Karpas-422 (cell line): ENCODE measurements at regions not wholly inside any gene's neighbourhood (a gene's known extent, or its start where the extent isn't known, plus 50 kb on each side); places are given as distances from the start of the nearest gene placed in this dataset.

Source experiments
- DNase-seq: peaks from one replicate; pipeline ENCODE4 v3.0.0-alpha.2; 2015
- H2AFZ ChIP-seq: fragments of 200-600 bp; sonication (generic); 2 replicates; pipeline ENCODE4 v1.6.1; 2014; ENCODE audit warnings: antibody characterized with exemption, low read length, mixed read lengths
- H3K27ac ChIP-seq: fragments of 200-600 bp; sonication (generic); 2 replicates; pipeline ENCODE4 v1.5.1; 2014; ENCODE audit warnings: mild to moderate bottlenecking, low read length, moderate library complexity
- H3K27me3 ChIP-seq: fragments of 200-600 bp; sonication (generic); 2 replicates; pipeline ENCODE4 v1.6.1; 2014; ENCODE audit warnings: low read length, mixed read lengths
- H3K36me3 ChIP-seq: fragments of 200-600 bp; sonication (generic); 2 replicates; pipeline ENCODE4 v1.6.1; 2014; ENCODE audit warnings: low read length, mixed read lengths; ENCODE audit not compliant: insufficient read depth
- H3K4me1 ChIP-seq: fragments of 200-600 bp; sonication (generic); 2 replicates; pipeline ENCODE4 v1.6.1; 2014; ENCODE audit warnings: mild to moderate bottlenecking, low read length, mixed read lengths
- H3K4me2 ChIP-seq: fragments of 200-600 bp; sonication (generic); 2 replicates; pipeline ENCODE4 v1.6.1; 2014; ENCODE audit warnings: low read length, low read depth, mild to moderate bottlenecking; ENCODE audit not compliant: poor library complexity, severe bottlenecking
- H3K4me3 ChIP-seq: fragments of 200-600 bp; sonication (generic); 2 replicates; pipeline ENCODE4 v1.5.1; 2014; ENCODE audit warnings: mild to moderate bottlenecking, antibody characterized with exemption, low read length, mixed read lengths
- H3K79me2 ChIP-seq: fragments of 200-600 bp; sonication (generic); 2 replicates; pipeline ENCODE4 v1.6.1; 2014; ENCODE audit warnings: mild to moderate bottlenecking, low read length, mixed read lengths
- H3K9ac ChIP-seq: fragments of 200-600 bp; sonication (generic); 2 replicates; pipeline ENCODE4 v1.6.0; 2014; ENCODE audit warnings: low read length
- H3K9me2 ChIP-seq: fragments of 200-600 bp; sonication (generic), shearing (Covaris generic); replicated peaks from 2 replicates; pipeline ENCODE4 v1.6.0; 2014; ENCODE audit warnings: mild to moderate bottlenecking, low read length, moderate library complexity; ENCODE audit not compliant: insufficient read depth
- H3K9me3 ChIP-seq: fragments of 300-700, 200-600 bp; sonication (generic); 2 replicates; pipeline ENCODE4 v1.6.1; 2014; ENCODE audit warnings: low read length, mixed read lengths
- H4K20me1 ChIP-seq: fragments of 200-600 bp; sonication (generic); 2 replicates; pipeline ENCODE4 v1.6.1; 2014; ENCODE audit warnings: mild to moderate bottlenecking, antibody characterized with exemption, low read length, low read depth; ENCODE audit not compliant: insufficient read depth

DNA sequence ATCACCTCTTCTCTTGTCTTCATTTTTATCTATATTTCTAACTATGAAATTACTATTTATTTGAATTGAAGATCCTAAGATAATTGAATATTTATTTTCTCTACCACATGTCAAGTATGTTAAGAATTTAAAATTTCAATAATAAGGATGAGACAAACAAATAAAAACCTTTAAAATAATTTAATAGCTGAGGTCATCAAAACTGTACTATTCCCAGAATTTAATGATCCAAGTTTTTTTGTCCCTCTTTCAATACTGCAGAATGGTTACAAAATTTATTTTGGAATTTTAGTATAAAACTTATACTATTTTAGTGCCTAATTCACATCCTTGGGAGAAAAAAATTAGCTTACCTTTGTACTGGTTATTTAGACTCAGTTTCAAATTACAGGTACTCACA lies 774.9 kb downstream of the ROBO2 start:
- no peaks in the 10 kb centered on the region for H3K27me3 ChIP-seq
- no peak overlapping the region for H2AFZ ChIP-seq
- no peak overlapping the region for H3K4me3 ChIP-seq
- no peak overlapping the region for H3K9ac ChIP-seq
- no peaks in the 10 kb centered on the region for H3K9me2 ChIP-seq
- no peaks in the 10 kb centered on the region for H3K9me3 ChIP-seq
- no peak overlapping the region for H3K4me2 ChIP-seq
- H3K79me2 ChIP-seq, result no peaks in the 10 kb centered on the region
- H4K20me1 ChIP-seq, result no peaks in the 10 kb centered on the region
- no peak for DNase-seq
- peak overlapping the region; percentile 46; the same call in 1 of the 2 replicates for H3K27ac ChIP-seq
- no peaks in the 10 kb centered on the region for H3K36me3 ChIP-seq
- peaks cover 39% of the 10 kb centered on the region for H3K4me1 ChIP-seq

DNA sequence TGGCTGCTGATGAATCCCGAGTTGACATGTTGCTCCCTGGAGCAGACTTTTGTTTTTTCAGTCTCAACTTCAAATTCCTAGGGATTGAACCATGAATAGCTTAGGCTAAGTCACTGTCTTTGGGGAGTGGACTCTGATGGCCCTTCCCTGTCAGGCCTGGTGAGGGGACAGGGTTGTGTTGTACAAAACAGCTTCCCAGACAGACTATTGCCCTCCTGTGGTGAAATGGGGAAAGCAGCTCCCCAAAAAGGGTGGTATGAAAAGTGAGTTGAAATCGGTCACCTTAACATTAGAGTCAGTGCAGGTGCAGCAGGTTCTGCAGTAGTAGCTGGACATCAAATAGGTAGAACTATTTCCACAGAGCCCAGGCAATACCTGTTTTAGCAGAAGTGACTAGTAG lies 775.6 kb downstream of the ROBO2 start:
- peak overlapping the region; percentile 16; the same call in 1 of the 2 replicates for H3K27ac ChIP-seq
- H3K4me3 ChIP-seq, result no peak overlapping the region
- no peaks in the 10 kb centered on the region for H3K27me3 ChIP-seq
- H3K9me2 ChIP-seq, result no peaks in the 10 kb centered on the region
- no peaks in the 10 kb centered on the region for H3K36me3 ChIP-seq
- no peaks in the 10 kb centered on the region for H4K20me1 ChIP-seq
- H3K4me1 ChIP-seq, result peaks cover 39% of the 10 kb centered on the region
- no peak overlapping the region for H3K9ac ChIP-seq
- no peak overlapping the region for H2AFZ ChIP-seq
- H3K4me2 ChIP-seq, result no peak overlapping the region
- H3K79me2 ChIP-seq, result no peaks in the 10 kb centered on the region
- H3K9me3 ChIP-seq, result no peaks in the 10 kb centered on the region
- DNase-seq, result peak; percentile 88

DNA sequence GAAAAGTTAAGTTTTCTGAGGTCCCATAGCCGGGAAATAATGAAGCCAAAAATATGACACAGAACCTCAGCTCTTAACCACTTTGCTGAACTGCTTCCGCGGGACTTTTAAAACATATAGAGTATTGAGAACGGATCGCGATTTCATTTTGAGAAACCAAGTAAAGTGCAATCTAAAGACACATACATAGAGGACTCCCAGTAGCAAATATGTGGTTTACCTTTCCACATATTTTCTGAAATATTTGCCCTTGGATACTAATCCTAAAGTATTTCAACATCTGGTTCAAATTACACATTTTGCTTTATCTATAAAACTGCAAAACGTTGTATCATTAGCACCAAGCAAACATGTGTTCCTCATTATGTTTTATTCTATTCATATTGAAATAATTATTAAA lies 776.5 kb downstream of the ROBO2 start:
- Histone ChIP-seq H3K27ac (no peak overlapping the region), H3K27me3 (no peaks in the 10 kb centered on the region), H3K79me2 (no peaks in the 10 kb centered on the region), H3K9ac (no peak overlapping the region), H3K4me2 (no peak overlapping the region), H3K9me2 (no peaks in the 10 kb centered on the region), H3K36me3 (no peaks in the 10 kb centered on the region), H3K9me3 (no peaks in the 10 kb centered on the region), H2AFZ (no peak overlapping the region), H3K4me1 (peaks cover 39% of the 10 kb centered on the region), H3K4me3 (no peak overlapping the region), H4K20me1 (no peaks in the 10 kb centered on the region)
- no peak for DNase-seq

DNA sequence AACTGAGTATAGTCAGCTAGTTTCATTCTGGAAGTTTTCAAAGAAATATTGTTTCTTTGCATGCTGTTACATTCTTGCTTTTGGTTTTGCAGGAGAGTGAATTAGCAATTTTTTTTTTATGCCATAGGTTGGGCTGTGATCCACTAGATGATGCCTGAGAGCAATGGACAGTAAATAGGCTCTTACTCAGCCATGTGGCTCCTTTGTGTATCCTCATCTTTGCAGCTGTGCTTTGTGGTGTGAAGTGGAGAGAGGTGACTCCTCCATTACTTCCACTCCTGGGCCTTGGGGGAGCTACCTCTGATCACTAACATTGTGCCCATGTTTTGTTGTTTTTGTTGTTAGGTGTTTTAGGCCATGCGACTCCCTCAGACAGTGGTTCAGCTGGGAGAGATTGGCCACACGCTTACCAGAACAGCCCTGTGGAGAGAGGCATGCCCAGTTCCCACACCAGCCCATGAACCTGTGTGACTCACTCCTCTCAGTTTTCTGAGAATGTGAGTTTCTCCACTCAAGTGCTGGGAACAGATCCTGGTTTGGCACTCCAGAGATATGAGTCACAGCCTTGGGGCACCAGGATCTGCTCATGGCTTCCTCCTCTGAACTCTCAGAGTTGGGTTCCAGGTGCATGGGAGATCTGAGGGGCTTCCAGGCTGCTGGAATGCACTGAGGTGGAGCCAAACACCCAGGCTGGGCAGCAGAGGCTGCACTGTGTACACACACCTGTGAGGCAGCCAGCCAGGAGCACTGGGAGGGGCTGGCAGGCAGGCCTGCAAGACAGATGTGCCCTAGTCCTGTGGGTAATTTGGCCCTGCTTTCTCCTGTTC lies 785.3 kb downstream of the ROBO2 start:
- H3K27ac ChIP-seq, result peak overlapping the region; percentile 16; the same call in 1 of the 2 replicates
- H3K36me3 ChIP-seq, result peaks cover 5% of the 10 kb centered on the region; the same call in 1 of the 2 replicates
- H3K9me3 ChIP-seq, result no peaks in the 10 kb centered on the region
- H3K9me2 ChIP-seq, result no peaks in the 10 kb centered on the region
- no peaks in the 10 kb centered on the region for H4K20me1 ChIP-seq
- DNase-seq, result no peak
- no peaks in the 10 kb centered on the region for H3K79me2 ChIP-seq
- H3K4me2 ChIP-seq, result no peak overlapping the region
- H3K27me3 ChIP-seq, result no peaks in the 10 kb centered on the region
- peak overlapping the region; percentile 16; the same call in 1 of the 2 replicates for H2AFZ ChIP-seq
- H3K9ac ChIP-seq, result peak overlapping the region; percentile 6; the same call in 1 of the 2 replicates
- no peak overlapping the region for H3K4me3 ChIP-seq
- peaks cover 51% of the 10 kb centered on the region for H3K4me1 ChIP-seq

DNA sequence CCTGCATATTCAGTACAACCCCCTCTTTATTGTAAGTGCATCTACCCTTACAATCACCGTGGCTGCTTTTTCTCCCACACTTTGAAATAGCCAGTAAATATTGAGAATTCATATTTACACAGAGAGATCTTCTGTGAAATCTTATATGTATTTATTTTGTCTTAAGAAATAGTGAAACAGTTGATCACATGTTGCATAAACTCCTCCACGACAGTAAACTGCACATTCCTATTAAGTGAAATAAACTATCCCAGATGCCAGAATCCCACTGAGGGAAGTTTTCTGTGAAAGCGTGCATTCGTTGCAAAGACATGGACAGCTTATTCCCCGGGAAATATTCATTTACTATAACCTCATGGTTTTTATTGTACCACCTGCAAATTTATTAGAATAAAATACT lies 796.0 kb downstream of the ROBO2 start:
- DNase-seq, result no peak
- Histone ChIP-seq H3K27me3 (no peaks in the 10 kb centered on the region), H3K79me2 (no peaks in the 10 kb centered on the region), H3K4me3 (no peak overlapping the region), H2AFZ (peak overlapping the region; percentile 80), H3K9me3 (no peaks in the 10 kb centered on the region), H3K9ac (no peak overlapping the region), H3K27ac (peak overlapping the region; percentile 98; the same call in 1 of the 2 replicates), H3K4me2 (peak overlapping the region; percentile 7), H3K4me1 (peaks cover 66% of the 10 kb centered on the region), H3K9me2 (no peaks in the 10 kb centered on the region), H4K20me1 (no peaks in the 10 kb centered on the region), H3K36me3 (no peaks in the 10 kb centered on the region)

DNA sequence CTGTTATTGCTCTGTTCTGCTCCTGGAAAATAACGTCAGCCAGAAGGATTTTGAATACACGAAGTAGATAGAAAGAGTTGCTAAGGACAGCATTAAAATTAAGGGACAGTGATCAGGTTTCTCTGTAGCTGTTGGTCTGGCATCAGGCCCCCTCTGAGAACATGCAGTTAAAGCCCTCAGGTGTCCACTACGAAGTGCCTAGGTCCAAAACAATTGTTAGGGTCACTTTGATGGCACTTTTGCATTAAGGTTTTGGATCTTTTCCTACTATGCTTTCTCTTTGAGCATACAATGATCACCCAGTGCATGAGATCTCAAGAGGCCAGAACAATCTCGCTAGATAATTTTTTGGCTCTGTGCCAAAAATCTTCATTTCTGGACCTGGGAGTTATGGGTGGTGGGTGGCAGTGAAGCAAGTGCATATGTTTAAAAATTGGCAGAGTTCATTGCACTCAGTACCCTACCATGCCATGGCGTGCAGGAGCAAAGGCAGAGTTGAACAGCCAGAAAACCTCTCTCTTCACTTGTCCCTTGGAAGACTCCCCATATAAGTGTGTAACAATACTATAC lies 797.6 kb downstream of the ROBO2 start:
- H3K4me2 ChIP-seq, result no peak overlapping the region
- H3K79me2 ChIP-seq, result no peaks in the 10 kb centered on the region
- H2AFZ ChIP-seq, result peak overlapping the region; percentile 80; the same call in 1 of the 2 replicates
- H3K4me1 ChIP-seq, result peaks cover 50% of the 10 kb centered on the region
- no peak overlapping the region for H3K27ac ChIP-seq
- no peaks in the 10 kb centered on the region for H3K36me3 ChIP-seq
- peaks cover 5% of the 10 kb centered on the region; the same call in 1 of the 2 replicates for H3K9me3 ChIP-seq
- no peaks in the 10 kb centered on the region for H3K27me3 ChIP-seq
- H4K20me1 ChIP-seq, result no peaks in the 10 kb centered on the region
- no peaks in the 10 kb centered on the region for H3K9me2 ChIP-seq
- no peak overlapping the region for H3K9ac ChIP-seq
- DNase-seq, result no peak
- no peak overlapping the region for H3K4me3 ChIP-seq

DNA sequence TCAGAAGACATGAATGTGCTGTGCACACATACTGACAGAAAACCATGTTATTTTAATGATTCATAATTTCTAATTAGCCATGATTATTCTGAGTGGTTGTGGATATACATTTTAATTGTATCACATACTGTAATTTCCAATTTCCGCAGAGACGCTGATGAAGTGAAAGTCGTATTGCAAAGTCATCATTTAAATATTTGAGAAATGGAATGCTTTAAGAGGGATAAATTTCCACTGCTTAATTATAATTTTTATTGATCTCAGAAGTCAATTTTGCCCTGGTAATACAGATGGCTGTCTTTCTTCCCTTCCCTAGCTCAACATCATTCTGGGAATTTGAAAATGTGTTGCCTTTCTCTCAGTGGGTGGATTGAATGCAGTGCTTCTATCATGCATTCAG lies 819.3 kb downstream of the ROBO2 start:
- no peaks in the 10 kb centered on the region for H3K36me3 ChIP-seq
- H3K9ac ChIP-seq, result no peak overlapping the region
- H3K9me2 ChIP-seq, result no peaks in the 10 kb centered on the region
- no peaks in the 10 kb centered on the region for H3K79me2 ChIP-seq
- H3K27ac ChIP-seq, result no peak overlapping the region
- no peaks in the 10 kb centered on the region for H4K20me1 ChIP-seq
- H3K9me3 ChIP-seq, result no peaks in the 10 kb centered on the region
- no peak overlapping the region for H3K4me3 ChIP-seq
- DNase-seq, result no peak
- H2AFZ ChIP-seq, result no peak overlapping the region
- H3K27me3 ChIP-seq, result no peaks in the 10 kb centered on the region
- H3K4me2 ChIP-seq, result no peak overlapping the region
- peaks cover 3% of the 10 kb centered on the region; the same call in 1 of the 2 replicates for H3K4me1 ChIP-seq

DNA sequence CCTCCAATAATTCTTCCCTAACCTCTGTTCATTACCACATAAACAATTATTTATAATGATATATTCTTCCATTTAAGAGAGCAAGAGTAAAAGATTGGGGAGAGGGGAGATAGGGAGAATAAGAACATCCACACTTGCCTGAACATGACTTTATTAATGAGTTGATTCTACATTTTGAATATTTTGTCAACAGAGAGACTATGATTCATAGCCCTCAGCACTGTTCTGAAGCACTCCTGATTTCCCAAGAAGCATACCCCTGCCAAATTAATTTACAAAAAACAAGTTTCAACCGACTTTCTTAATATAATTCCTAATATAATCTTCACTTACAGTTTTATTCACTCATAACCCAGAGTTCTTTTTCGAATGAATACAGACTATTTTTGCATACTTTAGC lies 828.8 kb downstream of the ROBO2 start:
- no peak overlapping the region for H3K9ac ChIP-seq
- peak overlapping the region; percentile 11; the same call in 1 of the 2 replicates for H2AFZ ChIP-seq
- no peaks in the 10 kb centered on the region for H3K9me2 ChIP-seq
- peaks cover 1% of the 10 kb centered on the region; the same call in 1 of the 2 replicates for H3K4me1 ChIP-seq
- H4K20me1 ChIP-seq, result no peaks in the 10 kb centered on the region
- H3K79me2 ChIP-seq, result no peaks in the 10 kb centered on the region
- DNase-seq, result no peak
- no peak overlapping the region for H3K4me2 ChIP-seq
- no peaks in the 10 kb centered on the region for H3K9me3 ChIP-seq
- H3K27me3 ChIP-seq, result no peaks in the 10 kb centered on the region
- H3K36me3 ChIP-seq, result no peaks in the 10 kb centered on the region
- no peak overlapping the region for H3K27ac ChIP-seq
- no peak overlapping the region for H3K4me3 ChIP-seq
